ENCODE measurements at regions not wholly inside any gene's neighbourhood (a gene's known extent, or its start where the extent isn't known, plus 50 kb on each side); places are given as distances from the start of the nearest gene placed in this dataset.

- Histone ChIP-seq H3K4me2 (ENCODE audit: insufficient read depth, low read length) (no peak overlapping the region), H4K20me1 (replicated peaks; ENCODE audit: control insufficient read depth, insufficient read depth, low read length) (no peaks in the 10 kb centered on the region), H3K9me1 (ENCODE audit: control insufficient read depth, insufficient read depth, low read length) (no peaks in the 10 kb centered on the region), H2AFZ (ENCODE audit: low read depth, low read length) (no peak overlapping the region), H3K79me2 (ENCODE audit: control insufficient read depth, insufficient read depth, low read length) (no peaks in the 10 kb centered on the region), H3K27me3 (ENCODE audit: control insufficient read depth in 2 of 2, insufficient read depth in 2 of 2, low read length in 2 of 2) (peaks cover 0 to 8% of the 10 kb centered on the region in 2 experiments; a peak in 4 of 5 replicates), H3K36me3 (ENCODE audit: control insufficient read depth, insufficient read depth, low read length) (no peaks in the 10 kb centered on the region), H3K4me1 (replicated peaks in 1 of 2; ENCODE audit: control insufficient read depth in 2 of 2, insufficient read depth in 2 of 2, low read length in 2 of 2) (no peaks in the 10 kb centered on the region), H3K27ac (ENCODE audit: extremely low read depth, low read depth, low read length) (no peak overlapping the region), H3K9ac (ENCODE audit: insufficient read depth in 1 of 2, low read depth in 2 of 2, low read length in 2 of 2) (no peak overlapping the region), H3K9me3 (replicated peaks; ENCODE audit: control insufficient read depth, insufficient read depth, low read depth, low read length) (no peaks in the 10 kb centered on the region), H3K4me3 (no peak overlapping the region)
- intact Hi-C loops (cut with micrococcal nuclease) = no loop called here
- CTCF ChIA-PET (ENCODE audit: low intra/inter-chr PET ratio) = no interaction called here
- DNase-seq (ENCODE audit: extremely low read depth in 1 of 4, low spot score in 3 of 4) (no peak), FAIRE-seq (no peak), ATAC-seq (no peak)
- 7% methylated on average over 3 of the region's 3 CpGs for whole genome bisulfite sequencing (ENCODE audit: insufficient coverage, low coverage, missing lambda C conversion rate)
- in situ Hi-C loops (cut with MboI) = no loop called here
- BruUV-seq (replicated peaks) = no TSS peak
- POLR2A ChIA-PET = interaction anchor here (1.1 kb wide), 1 partner anchor 12 kb away, joined by 3 read pairs; no protein-coding TSS in a partner anchor
- TF ChIP-seq MBD2 (IDR thresholded peaks at IDR 0.05; ENCODE audit: borderline replicate concordance, low read depth) (no peak), HLTF (IDR thresholded peaks at IDR 0.05) (no peak), IRF1 (CRISPR knock-in tag; IDR thresholded peaks at IDR 0.05; ENCODE audit: borderline replicate concordance) (no peak), ZBTB12 (CRISPR knock-in tag; IDR thresholded peaks at IDR 0.05) (no peak), KDM2B (CRISPR knock-in tag; IDR thresholded peaks at IDR 0.05) (no peak), ZNF561 (CRISPR knock-in tag; conservative IDR thresholded peaks at IDR 0.05) (no peak), MEF2D (tag; conservative IDR thresholded peaks at IDR 0.05; ENCODE audit: low read depth) (no peak), CGGBP1 (CRISPR knock-in tag; IDR thresholded peaks at IDR 0.05) (no peak), SNIP1 (IDR thresholded peaks at IDR 0.05; ENCODE audit: low read depth) (no peak), ESRRB (CRISPR knock-in tag; IDR thresholded peaks at IDR 0.05; ENCODE audit: borderline replicate concordance) (no peak), CEBPZ (IDR thresholded peaks at IDR 0.05; ENCODE audit: borderline replicate concordance, low read depth, low read length) (no peak), TOE1 (IDR thresholded peaks at IDR 0.05; ENCODE audit: borderline replicate concordance) (no peak), TOE1 (CRISPR knock-in tag; IDR thresholded peaks at IDR 0.05; ENCODE audit: borderline replicate concordance, low read depth) (no peak), ETV1 (tag; conservative IDR thresholded peaks at IDR 0.05; ENCODE audit: low read depth) (no peak), TBL1XR1 (IDR thresholded peaks at IDR 0.05; ENCODE audit: low read length in 2 of 2) (no peak), CREB3 (tag; conservative IDR thresholded peaks at IDR 0.05; ENCODE audit: low read depth) (no peak), FOXK1 (CRISPR knock-in tag; IDR thresholded peaks at IDR 0.05; ENCODE audit: borderline replicate concordance) (no peak), HDGF (IDR thresholded peaks at IDR 0.05) (no peak), TRIM28 (IDR thresholded peaks at IDR 0.05) (no peak)
Measured at GRCh38 chr1:91080650-91081049, 58.8 kb upstream of the ZNF644 start.

Measured in K562 (cell line).